PC-3 (cell line): ENCODE measurements at regions not wholly inside any gene's neighbourhood (a gene's known extent, or its start where the extent isn't known, plus 50 kb on each side); places are given as distances from the start of the nearest gene placed in this dataset.

Experiments used
- ATAC-seq: fragments of 200-7000 bp; cut with Tn5 transposase; 2 replicates; pipeline ENCODE4 v1.9.1; 2020; ENCODE audit warnings: mild to moderate bottlenecking, moderate library complexity
- BruUV-seq: library from RNA; stranded (reverse); fragments of 400-500 nt; replicated peaks from 2 replicates; lab custom pipeline; 2021; lab: Mats Ljungman, UMichigan
- CTCF ChIA-PET: fragments of 300-600 bp; sonication (Branson Sonifier 250); formaldehyde crosslinking; loops from one replicate; lab custom pipeline; 2022; ENCODE audit warnings: antibody characterized with exemption; lab: Charles Lee
- POLR2A ChIA-PET: fragments of 300-600 bp; sonication (Branson Sonifier 250); formaldehyde crosslinking; loops from one replicate; lab custom pipeline; 2022; ENCODE audit warnings: antibody characterized with exemption; ENCODE audit not compliant: unreplicated experiment; lab: Charles Lee
- DNase-seq: peaks from one replicate; pipeline ENCODE4 v3.0.0-alpha.2; 2015
- H2AFZ ChIP-seq: fragments of 300-600 bp; sonication (generic); 2 replicates; pipeline ENCODE4 v1.6.0; 2016; ENCODE audit warnings: antibody characterized with exemption, low read length
- H3F3A ChIP-seq: fragments of 300-600 bp; sonication (generic); one replicate; pipeline ENCODE4 v1.6.0; 2017; ENCODE audit warnings: antibody characterized with exemption, low read length, control low read depth, mild to moderate bottlenecking; ENCODE audit not compliant: unreplicated experiment
- H3K27ac ChIP-seq: fragments of 300-600 bp; sonication (generic); 2 replicates; pipeline ENCODE4 v1.5.1; 2016; ENCODE audit warnings: mild to moderate bottlenecking, low read length
- H3K27me3 ChIP-seq: fragments of 300-600 bp; sonication (generic); 2 replicates; pipeline ENCODE4 v1.6.1; 2016; ENCODE audit warnings: low read length, mixed read lengths
- H3K36me3 ChIP-seq: fragments of 300-600 bp; sonication (generic); 2 replicates; pipeline ENCODE4 v1.6.1; 2016; ENCODE audit warnings: low read depth, mixed run types, low read length, mixed read lengths
- H3K4me1 ChIP-seq: fragments of 300-600 bp; sonication (generic); 2 replicates; pipeline ENCODE4 v1.5.1; 2016; ENCODE audit warnings: low read length; ENCODE audit not compliant: insufficient read depth
- H3K4me2 ChIP-seq: fragments of 300-600 bp; sonication (generic); 2 replicates; pipeline ENCODE4 v1.6.0; 2016; ENCODE audit warnings: low read length
- H3K4me3 ChIP-seq: fragments of 300-600 bp; sonication (generic); 2 replicates; pipeline ENCODE4 v1.5.1; 2016; ENCODE audit warnings: mild to moderate bottlenecking, low read length, mixed read lengths
- H3K79me2 ChIP-seq: fragments of 300-600 bp; sonication (generic); 2 replicates; pipeline ENCODE4 v1.6.1; 2017; ENCODE audit warnings: low read length, mixed read lengths
- H3K9ac ChIP-seq: fragments of 300-600 bp; sonication (generic); 2 replicates; pipeline ENCODE4 v1.6.0; 2016; ENCODE audit warnings: mild to moderate bottlenecking, low read length
- H3K9me2 ChIP-seq: fragments of 300-600 bp; sonication (generic); replicated peaks from 2 replicates; pipeline ENCODE4 v1.6.1; 2016; ENCODE audit warnings: mixed run types, low read length, mixed read lengths
- H3K9me3 ChIP-seq: fragments of 300-600 bp; sonication (generic); 2 replicates; pipeline ENCODE4 v1.6.1; 2016; ENCODE audit warnings: low read length, mixed read lengths
- H4K20me1 ChIP-seq: fragments of 300-600 bp; sonication (generic); 2 replicates; pipeline ENCODE4 v1.6.1; 2016; ENCODE audit warnings: low read length, mixed read lengths
- CTCF ChIP-seq: fragments of 300-600 bp; sonication (generic); conservative IDR thresholded peaks from 2 replicates; pipeline ENCODE4 v1.5.1; 2017; ENCODE audit warnings: antibody characterized with exemption, low read depth, mild to moderate bottlenecking, low read length
- EZH2 ChIP-seq: fragments of 300-600 bp; sonication (generic); IDR thresholded peaks from one replicate; pipeline ENCODE4 v1.6.1; 2017; ENCODE audit warnings: antibody characterized with exemption, mild to moderate bottlenecking, low read length; ENCODE audit not compliant: unreplicated experiment
- EZH2phosphoT487 ChIP-seq: fragments of 300-600 bp; sonication (generic); IDR thresholded peaks from 2 replicates; pipeline ENCODE4 v1.6.1; 2018; ENCODE audit warnings: mild to moderate bottlenecking, antibody characterized with exemption, low read length, borderline replicate concordance
- intact Hi-C: fragments of 100-400 bp; cut with micrococcal nuclease; formaldehyde crosslinking; loops from 2 replicates; pipeline ENCODE4 v1.9.0; 2023

GRCh38 chr6:56716229-56716628 is 73.5 kb upstream of the DST start:
- no peak for ATAC-seq
- no peaks in the 10 kb centered on the region for H3K27me3 ChIP-seq
- H4K20me1 ChIP-seq: no peaks in the 10 kb centered on the region
- CTCF ChIA-PET: no interaction called here
- peak overlapping the region; percentile 68; the same call in 1 of the 2 replicates for H3K4me2 ChIP-seq
- peaks cover 5% of the 10 kb centered on the region; the same call in 1 of the 2 replicates for H3K36me3 ChIP-seq
- intact Hi-C loops: no loop called here
- no peak for DNase-seq
- no peak overlapping the region for H3K9ac ChIP-seq
- H3K4me1 ChIP-seq: peaks cover 44% of the 10 kb centered on the region
- H3F3A ChIP-seq: peaks cover 26% of the 10 kb centered on the region
- no peaks in the 10 kb centered on the region for H3K9me2 ChIP-seq
- H3K27ac ChIP-seq: peak overlapping the region; percentile 83
- no peak overlapping the region for H3K4me3 ChIP-seq
- H3K9me3 ChIP-seq: no peaks in the 10 kb centered on the region
- H2AFZ ChIP-seq: no peak overlapping the region
- peaks cover 38% of the 10 kb centered on the region for H3K79me2 ChIP-seq
- TF ChIP-seq CTCF: no peak
- no peak for TF ChIP-seq EZH2phosphoT487
- TF ChIP-seq EZH2: no peak
- POLR2A ChIA-PET: no interaction called here
- no TSS peak for BruUV-seq

GRCh38 chr6:56715741-56716140 is 73.1 kb upstream of the DST start:
- H3K36me3 ChIP-seq: peaks cover 5% of the 10 kb centered on the region; the same call in 1 of the 2 replicates
- CTCF ChIA-PET: no interaction called here
- H4K20me1 ChIP-seq: no peaks in the 10 kb centered on the region
- BruUV-seq: no TSS peak
- H3F3A ChIP-seq: peaks cover 26% of the 10 kb centered on the region
- H2AFZ ChIP-seq: no peak overlapping the region
- no peak overlapping the region for H3K4me3 ChIP-seq
- peaks cover 40% of the 10 kb centered on the region for H3K79me2 ChIP-seq
- H3K4me1 ChIP-seq: peaks cover 44% of the 10 kb centered on the region
- TF ChIP-seq CTCF (no peak), EZH2 (no peak)
- H3K4me2 ChIP-seq: peak overlapping the region; percentile 68
- POLR2A ChIA-PET: no interaction called here
- H3K9me3 ChIP-seq: no peaks in the 10 kb centered on the region
- no peak for ATAC-seq
- DNase-seq: no peak
- peak overlapping the region; percentile 9; the same call in 1 of the 2 replicates for H3K9ac ChIP-seq
- intact Hi-C loops: loop anchor here (1.0 kb wide), 1 partner anchor 15 kb away; no protein-coding TSS in a partner anchor
- peak overlapping the region; percentile 83 for H3K27ac ChIP-seq
- no peaks in the 10 kb centered on the region for H3K27me3 ChIP-seq
- H3K9me2 ChIP-seq: no peaks in the 10 kb centered on the region

GRCh38 chr6:56714982-56715456 is 72.3 kb upstream of the DST start:
- H3K79me2 ChIP-seq: peaks cover 43% of the 10 kb centered on the region
- H4K20me1 ChIP-seq: no peaks in the 10 kb centered on the region
- no peaks in the 10 kb centered on the region for H3K9me3 ChIP-seq
- H3K36me3 ChIP-seq: peaks cover 5% of the 10 kb centered on the region; the same call in 1 of the 2 replicates
- CTCF ChIA-PET: interaction anchor here (0.9 kb wide), 1 partner anchor 189 kb away, joined by 4 read pairs; no protein-coding TSS in a partner anchor
- H3K27me3 ChIP-seq: no peaks in the 10 kb centered on the region
- POLR2A ChIA-PET: no interaction called here
- peak overlapping the region; percentile 9; the same call in 1 of the 2 replicates for H3K9ac ChIP-seq
- DNase-seq (peak; percentile 94), ATAC-seq (peak; percentile 86)
- no peaks in the 10 kb centered on the region for H3K9me2 ChIP-seq
- peaks cover 26% of the 10 kb centered on the region for H3F3A ChIP-seq
- no peak for TF ChIP-seq CTCF
- no peak for TF ChIP-seq EZH2phosphoT487
- TF ChIP-seq EZH2: no peak
- intact Hi-C loops: loop anchor here (1.0 kb wide), 1 partner anchor 15 kb away; no protein-coding TSS in a partner anchor
- H3K4me1 ChIP-seq: peaks cover 44% of the 10 kb centered on the region
- H3K4me2 ChIP-seq: peak overlapping the region; percentile 68
- H2AFZ ChIP-seq: no peak overlapping the region
- BruUV-seq: no TSS peak
- H3K4me3 ChIP-seq: peak overlapping the region; percentile 35; the same call in 1 of the 2 replicates
- H3K27ac ChIP-seq: peak overlapping the region; percentile 83
